ENCODE measurements at regions not wholly inside any gene's neighbourhood (a gene's known extent, or its start where the extent isn't known, plus 50 kb on each side); places are given as distances from the start of the nearest gene placed in this dataset.

DNA sequence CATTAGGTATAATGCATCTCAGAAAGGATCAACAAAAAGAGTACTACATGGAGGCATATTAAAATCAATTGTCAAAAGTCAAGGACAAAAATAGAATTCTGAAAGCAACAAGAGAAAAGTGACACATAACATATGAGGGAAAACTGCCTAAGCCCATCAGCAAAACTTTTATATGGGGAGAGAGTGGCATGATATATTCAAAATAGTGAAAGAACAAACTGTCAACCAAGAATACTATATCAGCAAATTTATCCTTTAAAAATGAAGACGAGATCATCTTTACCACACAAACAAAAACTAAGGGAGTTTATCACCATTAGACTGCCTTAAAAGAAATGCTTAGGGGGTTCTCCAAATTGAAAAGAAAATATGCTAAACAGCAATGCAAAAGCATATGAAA, 86.4 kb upstream of the CHRDL1 start (continued):
- TF ChIP-seq, protein P1, sequence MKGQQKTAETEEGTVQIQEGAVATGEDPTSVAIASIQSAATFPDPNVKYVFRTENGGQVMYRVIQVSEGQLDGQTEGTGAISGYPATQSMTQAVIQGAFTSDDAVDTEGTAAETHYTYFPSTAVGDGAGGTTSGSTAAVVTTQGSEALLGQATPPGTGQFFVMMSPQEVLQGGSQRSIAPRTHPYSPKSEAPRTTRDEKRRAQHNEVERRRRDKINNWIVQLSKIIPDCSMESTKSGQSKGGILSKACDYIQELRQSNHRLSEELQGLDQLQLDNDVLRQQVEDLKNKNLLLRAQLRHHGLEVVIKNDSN (IDR thresholded peaks at IDR 0.05; ENCODE audit: borderline replicate concordance, extremely low read length, insufficient read depth, low read depth, low read length): no peak
- TF ChIP-seq ZBTB40 (IDR thresholded peaks at IDR 0.05; ENCODE audit: borderline replicate concordance) (no peak), SRF (IDR thresholded peaks at IDR 0.05; ENCODE audit: low read depth in 2 of 2, low read length in 2 of 2) (no peak), IKZF1 (conservative IDR thresholded peaks at IDR 0.05) (no peak), HCFC1 (IDR thresholded peaks at IDR 0.05; ENCODE audit: low read length) (no peak), ZBED1 (IDR thresholded peaks at IDR 0.05; ENCODE audit: borderline replicate concordance) (no peak), ZNF207 (IDR thresholded peaks at IDR 0.05; ENCODE audit: borderline replicate concordance) (no peak), MYB (IDR thresholded peaks at IDR 0.05; ENCODE audit: borderline replicate concordance, low read depth, low read length) (no peak), CHD2 (IDR thresholded peaks at IDR 0.05; ENCODE audit: borderline replicate concordance, low read depth, low read length) (no peak), ZNF592 (IDR thresholded peaks at IDR 0.05) (no peak), STAT3 (IDR thresholded peaks at IDR 0.05; ENCODE audit: low read depth, low read length) (no peak)
- TF ChIP-seq, protein P2, sequence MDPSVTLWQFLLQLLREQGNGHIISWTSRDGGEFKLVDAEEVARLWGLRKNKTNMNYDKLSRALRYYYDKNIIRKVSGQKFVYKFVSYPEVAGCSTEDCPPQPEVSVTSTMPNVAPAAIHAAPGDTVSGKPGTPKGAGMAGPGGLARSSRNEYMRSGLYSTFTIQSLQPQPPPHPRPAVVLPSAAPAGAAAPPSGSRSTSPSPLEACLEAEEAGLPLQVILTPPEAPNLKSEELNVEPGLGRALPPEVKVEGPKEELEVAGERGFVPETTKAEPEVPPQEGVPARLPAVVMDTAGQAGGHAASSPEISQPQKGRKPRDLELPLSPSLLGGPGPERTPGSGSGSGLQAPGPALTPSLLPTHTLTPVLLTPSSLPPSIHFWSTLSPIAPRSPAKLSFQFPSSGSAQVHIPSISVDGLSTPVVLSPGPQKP (IDR thresholded peaks at IDR 0.05; ENCODE audit: low read depth, low read length): no peak
- TF ChIP-seq, protein P3, sequence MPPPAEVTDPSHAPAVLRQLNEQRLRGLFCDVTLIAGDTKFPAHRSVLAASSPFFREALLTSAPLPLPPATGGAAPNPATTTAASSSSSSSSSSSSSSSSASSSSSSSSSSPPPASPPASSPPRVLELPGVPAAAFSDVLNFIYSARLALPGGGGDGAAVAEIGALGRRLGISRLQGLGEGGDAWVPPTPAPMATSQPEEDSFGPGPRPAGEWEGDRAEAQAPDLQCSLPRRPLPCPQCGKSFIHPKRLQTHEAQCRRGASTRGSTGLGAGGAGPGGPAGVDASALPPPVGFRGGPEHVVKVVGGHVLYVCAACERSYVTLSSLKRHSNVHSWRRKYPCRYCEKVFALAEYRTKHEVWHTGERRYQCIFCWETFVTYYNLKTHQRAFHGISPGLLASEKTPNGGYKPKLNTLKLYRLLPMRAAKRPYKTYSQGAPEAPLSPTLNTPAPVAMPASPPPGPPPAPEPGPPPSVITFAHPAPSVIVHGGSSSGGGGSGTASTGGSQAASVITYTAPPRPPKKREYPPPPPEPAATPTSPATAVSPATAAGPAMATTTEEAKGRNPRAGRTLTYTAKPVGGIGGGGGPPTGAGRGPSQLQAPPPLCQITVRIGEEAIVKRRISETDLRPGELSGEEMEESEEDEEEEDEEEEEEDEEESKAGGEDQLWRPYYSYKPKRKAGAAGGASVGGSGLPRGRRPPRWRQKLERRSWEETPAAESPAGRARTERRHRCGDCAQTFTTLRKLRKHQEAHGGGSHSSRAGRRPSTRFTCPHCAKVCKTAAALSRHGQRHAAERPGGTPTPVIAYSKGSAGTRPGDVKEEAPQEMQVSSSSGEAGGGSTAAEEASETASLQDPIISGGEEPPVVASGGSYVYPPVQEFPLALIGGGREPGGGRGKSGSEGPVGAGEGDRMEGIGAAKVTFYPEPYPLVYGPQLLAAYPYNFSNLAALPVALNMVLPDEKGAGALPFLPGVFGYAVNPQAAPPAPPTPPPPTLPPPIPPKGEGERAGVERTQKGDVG (CRISPR knock-in tag; IDR thresholded peaks at IDR 0.05): no peak
- TF ChIP-seq, protein P4, sequence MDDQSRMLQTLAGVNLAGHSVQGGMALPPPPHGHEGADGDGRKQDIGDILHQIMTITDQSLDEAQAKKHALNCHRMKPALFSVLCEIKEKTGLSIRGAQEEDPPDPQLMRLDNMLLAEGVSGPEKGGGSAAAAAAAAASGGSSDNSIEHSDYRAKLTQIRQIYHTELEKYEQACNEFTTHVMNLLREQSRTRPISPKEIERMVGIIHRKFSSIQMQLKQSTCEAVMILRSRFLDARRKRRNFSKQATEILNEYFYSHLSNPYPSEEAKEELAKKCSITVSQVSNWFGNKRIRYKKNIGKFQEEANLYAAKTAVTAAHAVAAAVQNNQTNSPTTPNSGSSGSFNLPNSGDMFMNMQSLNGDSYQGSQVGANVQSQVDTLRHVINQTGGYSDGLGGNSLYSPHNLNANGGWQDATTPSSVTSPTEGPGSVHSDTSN (IDR thresholded peaks at IDR 0.05; ENCODE audit: insufficient replicate concordance, low read depth, low read length): no peak
